H9 (cell line): ENCODE measurements at regions not wholly inside any gene's neighbourhood (a gene's known extent, or its start where the extent isn't known, plus 50 kb on each side); places are given as distances from the start of the nearest gene placed in this dataset.

Experiments
- DNase-seq: peaks from one replicate; pipeline ENCODE4 v3.0.0-alpha.2; 2017
- H2AFZ ChIP-seq: one replicate; pipeline ENCODE4 v1.6.1; 2013; ENCODE audit warnings: mild to moderate bottlenecking, low read length, control low read depth, moderate library complexity
- H2AK5ac ChIP-seq: 2 replicates; pipeline ENCODE4 v1.6.1; 2013; ENCODE audit warnings: low read length, control low read depth, mixed read lengths; ENCODE audit not compliant: insufficient read length
- H2BK120ac ChIP-seq: one replicate; pipeline ENCODE4 v1.6.1; 2013; ENCODE audit warnings: low read depth, mild to moderate bottlenecking, low read length, control low read depth, inconsistent platforms; ENCODE audit not compliant: poor library complexity, severe bottlenecking
- H2BK12ac ChIP-seq: 2 replicates; pipeline ENCODE4 v1.6.1; 2013; ENCODE audit warnings: low read length, control low read depth, mixed read lengths, low read depth; ENCODE audit not compliant: insufficient read length
- H2BK15ac ChIP-seq: 2 replicates; pipeline ENCODE4 v1.6.1; 2013; ENCODE audit warnings: low read depth, low read length, control low read depth
- H2BK20ac ChIP-seq: one replicate; pipeline ENCODE4 v1.6.1; 2013; ENCODE audit warnings: low read depth, mild to moderate bottlenecking, low read length, control low read depth, inconsistent platforms; ENCODE audit not compliant: poor library complexity, severe bottlenecking
- H2BK5ac ChIP-seq: 2 replicates; pipeline ENCODE4 v1.6.1; 2013; ENCODE audit warnings: low read length, control low read depth, mixed read lengths; ENCODE audit not compliant: insufficient read length
- H3K14ac ChIP-seq: 2 replicates; pipeline ENCODE4 v1.6.1; 2013; ENCODE audit warnings: low read length, control low read depth; ENCODE audit not compliant: insufficient read depth
- H3K18ac ChIP-seq: 2 replicates; pipeline ENCODE4 v1.6.1; 2013; ENCODE audit warnings: low read depth, mild to moderate bottlenecking, mixed read lengths, low read length, control low read depth; ENCODE audit not compliant: insufficient read length
- H3K23ac ChIP-seq: 2 replicates; pipeline ENCODE4 v1.6.1; 2013; ENCODE audit warnings: low read length, control low read depth, mixed read lengths, low read depth; ENCODE audit not compliant: insufficient read length
- H3K23me2 ChIP-seq: 2 replicates; pipeline ENCODE4 v1.6.1; 2013; ENCODE audit warnings: low read depth, mild to moderate bottlenecking, mixed read lengths, low read length, control low read depth; ENCODE audit not compliant: insufficient read length, poor library complexity, severe bottlenecking
- H3K27ac ChIP-seq: 2 replicates; pipeline ENCODE4 v1.5.1; 2013; ENCODE audit warnings: low read length, control low read depth, mixed read lengths, low read depth; ENCODE audit not compliant: insufficient read length
- H3K27me3 ChIP-seq: 2 replicates; pipeline ENCODE4 v1.6.1; 2013; ENCODE audit warnings: low read length, control low read depth, inconsistent platforms; ENCODE audit not compliant: insufficient read depth
- H3K4ac ChIP-seq: 2 replicates; pipeline ENCODE4 v1.6.1; 2013; ENCODE audit warnings: low read depth, mild to moderate bottlenecking, control low read depth, inconsistent platforms, low read length, moderate library complexity
- H3K4me1 ChIP-seq: 2 replicates; pipeline ENCODE4 v1.6.1; 2013; ENCODE audit warnings: low read length, control low read depth, inconsistent platforms; ENCODE audit not compliant: insufficient read depth
- H3K4me2 ChIP-seq: 2 replicates; pipeline ENCODE4 v1.6.1; 2013; ENCODE audit warnings: low read length, control low read depth, mixed read lengths; ENCODE audit not compliant: insufficient read length, insufficient read depth
- H3K56ac ChIP-seq: 2 replicates; pipeline ENCODE4 v1.6.1; 2013; ENCODE audit warnings: low read depth, mild to moderate bottlenecking, mixed read lengths, low read length, control low read depth; ENCODE audit not compliant: insufficient read length
- H3K79me1 ChIP-seq: 2 replicates; pipeline ENCODE4 v1.6.1; 2013; ENCODE audit warnings: low read depth, mild to moderate bottlenecking, moderate library complexity, low read length, control low read depth, inconsistent platforms; ENCODE audit not compliant: insufficient read depth, poor library complexity, severe bottlenecking
- H3K79me2 ChIP-seq: 2 replicates; pipeline ENCODE4 v1.6.1; 2013; ENCODE audit warnings: low read length, control low read depth, inconsistent platforms; ENCODE audit not compliant: insufficient read depth
- H3K9ac ChIP-seq: 2 replicates; pipeline ENCODE4 v1.6.1; 2013; ENCODE audit warnings: low read length, control low read depth, mixed read lengths; ENCODE audit not compliant: insufficient read length; ENCODE audit errors: extremely low read depth
- H3K9me3 ChIP-seq: one replicate; pipeline ENCODE4 v1.6.1; 2013; ENCODE audit warnings: low read depth, low read length, inconsistent platforms; ENCODE audit not compliant: control insufficient read depth
- H3T11ph ChIP-seq: one replicate; pipeline ENCODE4 v1.6.1; 2013; ENCODE audit warnings: mild to moderate bottlenecking, low read length, control low read depth, inconsistent platforms
- H4K20me1 ChIP-seq: one replicate; pipeline ENCODE4 v1.6.1; 2013; ENCODE audit not compliant: control insufficient read depth, insufficient read length, insufficient read depth
- H4K5ac ChIP-seq: 2 replicates; pipeline ENCODE4 v1.6.1; 2013; ENCODE audit warnings: low read depth, mild to moderate bottlenecking, mixed read lengths, low read length, control low read depth; ENCODE audit not compliant: insufficient read length
- H4K8ac ChIP-seq: replicated peaks from 2 replicates; pipeline ENCODE4 v1.6.1; 2013; ENCODE audit warnings: low read length, control low read depth, mixed read lengths, low read depth; ENCODE audit not compliant: insufficient read length
- H4K91ac ChIP-seq: 2 replicates; pipeline ENCODE4 v1.6.1; 2013; ENCODE audit warnings: low read depth, mild to moderate bottlenecking, moderate library complexity, mixed read lengths, low read length, control low read depth; ENCODE audit not compliant: insufficient read length
- H3K27ac Mint-ChIP-seq, 3 experiments: 2 replicates in 2 of 3; 3 replicates in 1 of 3; pipeline ENCODE4 v1.8.0; 2020 to 2021; ENCODE audit warnings: mixed read lengths in 3 of 3, mild to moderate bottlenecking in 1 of 3, moderate library complexity in 1 of 3
- H3K27me3 Mint-ChIP-seq: 2 replicates; pipeline ENCODE4 v1.8.0; 2021; ENCODE audit warnings: low read depth, mild to moderate bottlenecking, moderate library complexity, mixed read lengths
- H3K36me3 Mint-ChIP-seq, 3 experiments: 2 replicates in 2 of 3; 3 replicates in 1 of 3; pipeline ENCODE4 v1.8.0; 2020 to 2021; ENCODE audit warnings: low read depth in 3 of 3, mixed read lengths in 3 of 3; ENCODE audit not compliant: insufficient read depth in 1 of 3
- H3K4me1 Mint-ChIP-seq, 2 experiments: 2 replicates each; pipeline ENCODE4 v1.8.0; 2020; ENCODE audit warnings: mixed read lengths in 2 of 2
- H3K4me3 Mint-ChIP-seq, 2 experiments: 2 replicates in 1 of 2; 3 replicates in 1 of 2; pipeline ENCODE4 v1.8.0; 2020 to 2021; ENCODE audit warnings: mild to moderate bottlenecking in 2 of 2, mixed read lengths in 2 of 2, moderate library complexity in 1 of 2
- H3K9me3 Mint-ChIP-seq, 2 experiments: 2 replicates in 1 of 2; 3 replicates in 1 of 2; pipeline ENCODE4 v1.8.0; 2020; ENCODE audit warnings: mild to moderate bottlenecking in 2 of 2, mixed read lengths in 2 of 2, moderate library complexity in 1 of 2
- CTCF ChIP-seq: fragments of 200-600 bp; sonication (generic); conservative IDR thresholded peaks from 3 replicates; pipeline ENCODE4 v1.8.0; 2021; ENCODE audit warnings: antibody characterized with exemption, mild to moderate bottlenecking
- WGBS: extraction: QIAGEN DNeasy Blood & Tissue Kit; methylation state at CpG from one replicate; pipeline ENCODE4 v1.1.7; 2013; ENCODE audit warnings: missing lambda C conversion rate, low lambda C conversion rate, mixed read lengths; ENCODE audit not compliant: insufficient read length; ENCODE audit errors: extremely low coverage; 5-methylcytosine and 5-hydroxymethylcytosine counted together

GRCh38 chr6:139639507-139639906 is 265.1 kb upstream of the CITED2 start:
- no peak overlapping the region for H3K4me2 ChIP-seq

More at GRCh38 chr6:139639507-139639906, 265.1 kb upstream of the CITED2 start:
- no peak overlapping the region for H2BK12ac ChIP-seq
- WGBS, result no CpG with 5 or more reads among the region's 5 CpGs
- no peak overlapping the region for H2AFZ ChIP-seq
- H4K8ac ChIP-seq, result no peak overlapping the region
- no peak overlapping the region for H3K4me3 Mint-ChIP-seq
- H2BK15ac ChIP-seq, result no peak overlapping the region
- no peak overlapping the region for H3K23ac ChIP-seq
- H3K56ac ChIP-seq, result no peak overlapping the region
- no peak overlapping the region for H3T11ph ChIP-seq
- peaks cover 0 to 6% of the 10 kb centered on the region in 2 experiments; a peak in 2 of 4 replicates for H3K4me1 Mint-ChIP-seq
- H3K23me2 ChIP-seq, result no peaks in the 10 kb centered on the region
- no peaks in the 10 kb centered on the region for H3K79me2 ChIP-seq
- H3K27ac ChIP-seq, result no peak overlapping the region
- no peak overlapping the region for H4K91ac ChIP-seq
- no peaks in the 10 kb centered on the region for H3K4me1 ChIP-seq
- no peak for TF ChIP-seq CTCF
- H4K20me1 ChIP-seq, result no peaks in the 10 kb centered on the region
- H3K27me3 ChIP-seq, result no peaks in the 10 kb centered on the region
- H3K79me1 ChIP-seq, result no peaks in the 10 kb centered on the region
- H3K9me3 ChIP-seq, result no peaks in the 10 kb centered on the region
- H2AK5ac ChIP-seq, result no peak overlapping the region
- no peak overlapping the region for H3K14ac ChIP-seq
- H2BK120ac ChIP-seq, result no peak overlapping the region
- H4K5ac ChIP-seq, result no peak overlapping the region
- no peak overlapping the region for H3K18ac ChIP-seq
- H3K27ac Mint-ChIP-seq, result no peak overlapping the region
- no peaks in the 10 kb centered on the region; a peak in 1 of 5 replicates for H3K9me3 Mint-ChIP-seq
- no peak overlapping the region for H2BK20ac ChIP-seq
- H3K27me3 Mint-ChIP-seq, result no peaks in the 10 kb centered on the region
- no peak overlapping the region for H3K4ac ChIP-seq
- no peak for DNase-seq
- H3K36me3 Mint-ChIP-seq, result no peaks in the 10 kb centered on the region; a peak in 2 of 7 replicates
- H2BK5ac ChIP-seq, result no peak overlapping the region
- H3K9ac ChIP-seq, result no peak overlapping the region
